Peyer's patch (tissue), 4 donors: ENCODE measurements at regions not wholly inside any gene's neighbourhood (a gene's known extent, or its start where the extent isn't known, plus 50 kb on each side); places are given as distances from the start of the nearest gene placed in this dataset.

Source experiments
- DNase-seq, 3 donors: peaks; one replicate each; pipeline ENCODE4 v3.0.0-alpha.2; 2017 to 2019
- H3K27ac ChIP-seq, 4 donors: fragments of 200-600 bp; sonication (generic); one replicate each; pipeline ENCODE4 v1.5.1; 2016 to 2019
- H3K27me3 ChIP-seq, 2 donors: fragments of 200-600 bp; sonication (generic); one replicate each; pipeline ENCODE4 v1.5.1; 2019
- H3K36me3 ChIP-seq, 3 donors: fragments of 200-600 bp; sonication (generic); one replicate each; pipeline ENCODE4 v1.5.1; 2016 to 2019
- H3K4me1 ChIP-seq, 4 donors: fragments of 200-600 bp; sonication (generic); one replicate each; pipeline ENCODE4 v1.5.1; 2016 to 2019
- H3K4me3 ChIP-seq, 4 donors: fragments of 200-600 bp; sonication (generic); 1 replicate in 3 of 4; 2 replicates in 1 of 4; pipeline ENCODE4 v1.5.1; 2016 to 2019; ENCODE audit warnings: mild to moderate bottlenecking in 1 of 4
- H3K9me3 ChIP-seq, 4 donors: fragments of 200-600 bp; sonication (generic); one replicate each; pipeline ENCODE4 v1.5.1; 2016 to 2019; ENCODE audit warnings: mild to moderate bottlenecking in 1 of 4
- POLR2A ChIP-seq, 2 donors: fragments of 450-650 bp; IDR thresholded peaks; one replicate each; pipeline ENCODE4 v1.5.1; 2017; ENCODE audit warnings: antibody characterized with exemption in 2 of 2, mild to moderate bottlenecking in 2 of 2, moderate library complexity in 2 of 2
- TF ChIP-seq, protein P1 (sequence below), 6 experiments: fragments of 450-650 bp in 4 of 6; fragments of 200-600 bp in 2 of 6; sonication (generic) in 1 of 6; IDR thresholded peaks; one replicate each; pipeline ENCODE4 v1.5.1; 2017 to 2019; ENCODE audit warnings: antibody characterized with exemption in 6 of 6, mild to moderate bottlenecking in 3 of 6, moderate library complexity in 1 of 6

DNA sequence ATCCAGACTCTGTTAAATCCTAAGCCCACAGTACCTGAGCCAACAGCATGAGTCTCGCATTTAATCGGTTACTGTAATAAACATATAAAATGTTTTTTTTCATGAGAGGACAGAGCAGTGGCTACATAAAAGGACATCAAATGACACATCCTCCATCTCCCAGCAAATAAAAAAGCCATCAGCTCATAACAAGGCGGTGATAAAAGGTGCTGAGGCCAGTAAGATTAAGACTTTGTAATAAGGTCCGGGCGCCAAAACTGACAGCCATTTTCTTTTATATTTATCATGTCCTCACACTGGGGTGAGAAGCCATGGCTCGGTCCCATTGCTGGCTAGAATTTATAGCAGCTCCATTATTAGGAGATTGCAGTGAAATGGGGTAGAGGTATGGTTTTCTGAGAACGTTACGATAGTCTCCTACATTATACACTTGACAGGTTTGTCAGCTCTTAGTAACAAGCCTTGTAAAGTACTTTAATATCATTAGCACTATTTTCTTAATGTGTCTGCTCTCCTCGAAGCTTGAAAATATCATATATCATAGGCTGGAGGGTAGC, 977.8 kb upstream of the NR2F2 start:
- no peak for DNase-seq
- TF ChIP-seq, protein P1, sequence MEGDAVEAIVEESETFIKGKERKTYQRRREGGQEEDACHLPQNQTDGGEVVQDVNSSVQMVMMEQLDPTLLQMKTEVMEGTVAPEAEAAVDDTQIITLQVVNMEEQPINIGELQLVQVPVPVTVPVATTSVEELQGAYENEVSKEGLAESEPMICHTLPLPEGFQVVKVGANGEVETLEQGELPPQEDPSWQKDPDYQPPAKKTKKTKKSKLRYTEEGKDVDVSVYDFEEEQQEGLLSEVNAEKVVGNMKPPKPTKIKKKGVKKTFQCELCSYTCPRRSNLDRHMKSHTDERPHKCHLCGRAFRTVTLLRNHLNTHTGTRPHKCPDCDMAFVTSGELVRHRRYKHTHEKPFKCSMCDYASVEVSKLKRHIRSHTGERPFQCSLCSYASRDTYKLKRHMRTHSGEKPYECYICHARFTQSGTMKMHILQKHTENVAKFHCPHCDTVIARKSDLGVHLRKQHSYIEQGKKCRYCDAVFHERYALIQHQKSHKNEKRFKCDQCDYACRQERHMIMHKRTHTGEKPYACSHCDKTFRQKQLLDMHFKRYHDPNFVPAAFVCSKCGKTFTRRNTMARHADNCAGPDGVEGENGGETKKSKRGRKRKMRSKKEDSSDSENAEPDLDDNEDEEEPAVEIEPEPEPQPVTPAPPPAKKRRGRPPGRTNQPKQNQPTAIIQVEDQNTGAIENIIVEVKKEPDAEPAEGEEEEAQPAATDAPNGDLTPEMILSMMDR (IDR thresholded peaks at IDR 0.05) = no peak
- TF ChIP-seq POLR2A (IDR thresholded peaks at IDR 0.05) = no peak
- Histone ChIP-seq H3K36me3 (no peaks in the 10 kb centered on the region), H3K27me3 (no peaks in the 10 kb centered on the region), H3K4me3 (no peak overlapping the region), H3K9me3 (no peaks in the 10 kb centered on the region), H3K4me1 (no peaks in the 10 kb centered on the region), H3K27ac (no peak overlapping the region)

DNA sequence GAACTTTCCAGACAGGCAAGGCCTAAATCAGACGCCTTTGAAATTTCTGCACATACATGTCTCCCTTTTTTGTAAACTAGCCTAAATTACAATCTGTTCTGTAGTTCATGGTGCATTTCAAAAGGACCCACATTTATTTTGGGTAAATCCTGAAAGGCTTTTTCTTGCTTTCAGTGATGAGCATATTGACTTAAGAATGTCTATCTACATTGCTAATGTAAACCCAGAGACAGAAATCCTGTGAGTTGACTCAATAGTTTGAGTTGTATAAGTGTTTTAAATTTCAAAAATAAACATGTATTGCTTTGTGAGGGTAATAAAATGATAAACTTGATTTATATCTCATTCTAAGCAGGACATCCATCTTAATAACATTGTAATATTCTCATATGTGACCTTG, 977.0 kb upstream of the NR2F2 start:
- TF ChIP-seq, protein P1 (IDR thresholded peaks at IDR 0.05) = no peak
- TF ChIP-seq POLR2A (IDR thresholded peaks at IDR 0.05) = no peak
- Histone ChIP-seq H3K36me3 (no peaks in the 10 kb centered on the region), H3K9me3 (no peaks in the 10 kb centered on the region), H3K4me1 (no peaks in the 10 kb centered on the region), H3K27ac (no peak overlapping the region), H3K4me3 (no peak overlapping the region), H3K27me3 (no peaks in the 10 kb centered on the region)
- DNase-seq = no peak

DNA sequence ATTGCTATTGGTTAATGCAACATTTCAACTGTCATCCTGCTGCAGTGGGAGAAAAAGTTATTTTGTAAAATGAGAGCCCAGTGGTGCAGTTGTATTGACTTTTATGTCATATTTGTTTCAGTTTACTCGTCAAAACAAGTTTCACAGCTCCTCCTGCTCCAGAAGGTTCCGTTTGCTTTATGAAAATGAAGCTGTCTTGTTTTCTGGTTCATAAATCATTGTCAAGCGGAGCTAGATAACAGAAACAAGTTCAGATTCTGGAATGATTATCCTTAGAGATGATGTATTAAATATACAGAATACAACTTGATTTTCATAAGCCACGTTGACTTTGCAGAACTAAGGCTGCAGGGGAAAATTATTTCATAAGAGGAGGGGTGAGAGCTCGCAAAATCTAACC, 970.5 kb upstream of the NR2F2 start:
- H3K4me3 ChIP-seq = no peak overlapping the region
- H3K27me3 ChIP-seq = no peaks in the 10 kb centered on the region
- H3K9me3 ChIP-seq = no peaks in the 10 kb centered on the region
- no peaks in the 10 kb centered on the region for H3K36me3 ChIP-seq
- no peaks in the 10 kb centered on the region for H3K4me1 ChIP-seq
- H3K27ac ChIP-seq = no peak overlapping the region
- DNase-seq = no peak
- TF ChIP-seq POLR2A (IDR thresholded peaks at IDR 0.05) = no peak
- TF ChIP-seq, protein P1 (IDR thresholded peaks at IDR 0.05) = no peak

DNA sequence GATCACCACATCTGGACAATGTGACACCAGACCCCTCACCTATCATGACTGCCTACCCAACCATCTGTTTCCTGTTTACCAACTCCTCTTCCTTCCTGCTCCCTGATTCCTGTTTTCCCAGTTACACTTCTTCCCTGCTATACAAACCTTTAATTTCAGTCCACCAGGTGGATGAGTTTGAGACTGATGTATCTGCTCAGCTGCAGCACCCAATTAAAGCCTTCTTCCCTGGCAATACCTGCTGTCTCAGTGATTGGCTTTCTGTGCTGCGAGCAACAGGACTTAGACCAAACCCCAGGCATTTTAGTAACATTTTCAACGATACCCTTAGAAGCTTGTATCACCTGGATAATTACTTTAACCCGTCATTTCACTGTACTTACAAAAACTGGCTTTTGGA, 968.2 kb upstream of the NR2F2 start:
- no peaks in the 10 kb centered on the region for H3K9me3 ChIP-seq
- no peak overlapping the region for H3K4me3 ChIP-seq
- H3K27ac ChIP-seq = no peak overlapping the region
- H3K36me3 ChIP-seq = no peaks in the 10 kb centered on the region
- DNase-seq = no peak
- H3K27me3 ChIP-seq = no peaks in the 10 kb centered on the region
- TF ChIP-seq, protein P1 (IDR thresholded peaks at IDR 0.05) = no peak
- TF ChIP-seq POLR2A (IDR thresholded peaks at IDR 0.05) = no peak
- no peaks in the 10 kb centered on the region for H3K4me1 ChIP-seq

DNA sequence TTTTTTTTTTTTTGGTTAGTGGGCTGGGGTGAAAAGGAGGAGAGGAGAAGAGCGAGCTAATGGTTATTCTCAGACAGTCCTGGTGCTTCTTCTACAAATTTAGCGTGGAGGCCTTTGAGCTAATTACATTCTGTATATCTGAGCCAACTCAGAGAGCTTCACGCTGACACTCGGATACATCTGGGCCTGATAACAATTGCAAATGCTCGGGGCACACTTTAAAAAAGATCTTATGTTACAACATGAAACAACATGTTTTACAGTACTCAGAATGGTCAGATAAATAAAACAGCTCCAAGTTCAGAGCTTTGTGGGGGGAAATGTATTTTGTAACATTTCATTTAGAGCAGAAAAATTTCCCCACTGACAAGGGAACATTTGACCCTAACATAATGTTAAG, 966.9 kb upstream of the NR2F2 start:
- H3K9me3 ChIP-seq = no peaks in the 10 kb centered on the region
- H3K27ac ChIP-seq = no peak overlapping the region
- no peaks in the 10 kb centered on the region for H3K27me3 ChIP-seq
- no peaks in the 10 kb centered on the region for H3K36me3 ChIP-seq
- no peak overlapping the region for H3K4me3 ChIP-seq
- DNase-seq = no peak
- TF ChIP-seq POLR2A (IDR thresholded peaks at IDR 0.05) = no peak
- TF ChIP-seq, protein P1 (IDR thresholded peaks at IDR 0.05) = no peak
- H3K4me1 ChIP-seq = no peaks in the 10 kb centered on the region
